ENCODE measurements at regions not wholly inside any gene's neighbourhood (a gene's known extent, or its start where the extent isn't known, plus 50 kb on each side); places are given as distances from the start of the nearest gene placed in this dataset.

GRCh38 chr5:105565531-105565930, 2002.9 kb upstream of the NUDT12 start:
- DNase-seq (ENCODE audit: low spot score): no peak

DNA sequence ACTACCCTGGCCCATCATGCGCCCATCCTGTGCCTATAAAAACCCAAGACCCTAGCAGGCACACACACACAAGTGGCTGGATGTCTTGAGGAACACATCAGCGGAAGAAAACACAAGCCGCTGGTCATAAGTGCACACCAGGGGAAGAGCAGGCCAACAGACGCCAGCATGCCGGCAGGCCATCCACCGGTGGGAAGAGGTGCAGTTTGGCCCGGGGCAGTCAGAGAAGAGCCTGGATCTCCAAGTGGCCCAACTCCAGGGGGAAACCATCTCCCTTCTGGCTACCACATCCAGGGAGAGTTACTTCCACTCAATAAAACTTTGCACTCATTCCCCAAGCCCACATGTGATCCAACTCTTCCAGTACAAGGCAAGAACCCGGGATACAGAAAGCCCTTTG, 2001.3 kb upstream of the NUDT12 start:
- no peak for DNase-seq (ENCODE audit: low spot score)

DNA sequence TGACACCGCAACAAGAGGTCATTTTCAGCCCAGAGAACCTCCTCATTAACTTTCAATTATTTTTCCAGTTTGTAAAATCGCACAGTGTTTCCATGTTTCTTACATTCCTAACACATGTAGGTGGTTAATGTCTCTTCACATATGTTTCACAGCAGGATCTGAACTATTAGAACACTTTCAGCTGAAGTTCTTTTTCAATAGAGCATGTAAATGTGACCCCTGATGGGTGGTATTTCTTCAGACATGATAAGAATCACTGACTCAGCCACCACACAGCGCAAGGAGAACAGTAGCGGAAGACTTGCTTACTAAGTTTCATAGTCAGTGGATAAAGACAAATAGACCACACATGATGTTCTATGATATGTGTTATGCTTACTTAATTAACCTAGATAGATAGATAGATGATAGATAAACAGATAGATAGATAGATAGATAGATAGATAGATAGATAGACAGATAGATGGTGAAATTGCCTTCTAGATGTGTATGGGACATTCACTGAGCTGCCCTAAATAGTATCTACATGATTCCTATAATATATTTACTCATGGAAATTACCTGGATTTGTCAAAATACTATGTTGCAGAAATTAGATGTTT, 1992.1 kb upstream of the NUDT12 start:
- DNase-seq (ENCODE audit: low spot score): no peak

DNA sequence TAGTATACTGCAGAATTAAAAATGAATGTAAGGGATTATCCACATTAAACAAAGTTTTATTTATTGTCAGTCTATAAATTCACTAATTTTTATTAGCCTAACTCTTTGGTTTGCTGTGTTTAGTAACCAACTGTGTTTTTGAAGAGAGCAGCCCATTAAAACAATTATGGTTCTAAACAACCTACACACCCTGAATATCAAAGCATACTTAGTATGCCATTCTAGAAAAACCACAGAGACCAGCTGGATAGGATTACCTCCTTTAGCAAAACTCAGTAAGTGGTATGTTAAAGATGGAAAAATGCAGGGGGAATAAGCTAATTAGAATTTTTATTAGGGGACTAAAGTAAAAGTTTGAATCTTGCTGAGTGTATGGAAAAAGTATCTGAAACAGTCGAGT, 1981.7 kb upstream of the NUDT12 start:
- DNase-seq (ENCODE audit: low spot score): no peak

GRCh38 chr5:105536675-105537074, 1974.1 kb upstream of the NUDT12 start:
- DNase-seq (ENCODE audit: low spot score): no peak

DNA sequence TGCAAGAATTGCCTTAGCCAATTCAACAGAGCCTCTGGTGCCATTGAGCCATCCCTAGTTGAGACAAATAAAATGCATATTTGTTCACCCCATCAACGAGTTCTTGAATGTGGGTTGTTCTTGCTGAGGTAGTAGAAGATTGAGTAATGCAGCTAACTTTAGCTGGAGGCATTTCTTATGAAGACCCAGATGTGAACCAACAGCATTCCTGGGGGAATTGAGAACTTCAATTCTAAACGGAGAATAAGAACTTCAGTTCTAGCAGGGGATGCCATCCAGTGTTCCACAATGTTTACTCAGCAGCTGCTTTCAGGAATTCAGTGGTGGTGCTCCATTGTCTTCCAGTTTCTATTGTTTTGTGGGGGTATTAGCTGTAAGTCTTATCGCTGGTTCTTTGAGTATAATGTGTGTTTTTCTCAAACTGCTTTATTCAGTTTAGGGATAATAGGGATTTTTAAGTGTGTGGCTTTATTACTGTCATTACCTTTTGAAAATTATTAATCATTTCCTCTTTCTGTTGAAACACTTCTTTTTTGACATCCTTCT, 1968.2 kb upstream of the NUDT12 start:
- no peak for DNase-seq (ENCODE audit: low spot score)

DNA sequence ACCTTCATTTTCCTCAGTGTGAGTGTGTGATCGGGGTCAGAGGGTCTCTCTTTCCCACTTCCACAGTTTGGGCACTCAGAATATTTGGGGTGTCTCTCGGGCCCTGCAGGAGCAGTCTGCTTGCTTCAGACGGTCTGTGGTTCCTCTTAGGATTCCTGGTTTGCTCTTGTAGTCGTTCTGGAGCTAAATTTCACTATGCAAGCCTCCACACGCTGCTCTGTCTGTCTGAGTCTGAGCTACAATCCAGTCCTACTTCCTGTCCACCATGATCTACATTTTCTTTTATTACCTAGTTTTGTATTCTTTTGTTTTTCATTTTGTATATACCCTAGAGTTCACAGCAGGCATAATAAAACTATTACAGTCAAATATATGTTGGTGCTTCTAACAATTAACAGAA, 1967.3 kb upstream of the NUDT12 start:
- no peak for DNase-seq (ENCODE audit: low spot score)

GRCh38 chr5:105508519-105508918, 1945.9 kb upstream of the NUDT12 start:
- no peak for DNase-seq (ENCODE audit: low spot score)

GRCh38 chr5:105506692-105507277, 1944.2 kb upstream of the NUDT12 start:
- DNase-seq (ENCODE audit: low spot score): no peak

- DNase-seq (ENCODE audit: low spot score): no peak
Measured at GRCh38 chr5:105503950-105504349, 1941.4 kb upstream of the NUDT12 start.

DNA sequence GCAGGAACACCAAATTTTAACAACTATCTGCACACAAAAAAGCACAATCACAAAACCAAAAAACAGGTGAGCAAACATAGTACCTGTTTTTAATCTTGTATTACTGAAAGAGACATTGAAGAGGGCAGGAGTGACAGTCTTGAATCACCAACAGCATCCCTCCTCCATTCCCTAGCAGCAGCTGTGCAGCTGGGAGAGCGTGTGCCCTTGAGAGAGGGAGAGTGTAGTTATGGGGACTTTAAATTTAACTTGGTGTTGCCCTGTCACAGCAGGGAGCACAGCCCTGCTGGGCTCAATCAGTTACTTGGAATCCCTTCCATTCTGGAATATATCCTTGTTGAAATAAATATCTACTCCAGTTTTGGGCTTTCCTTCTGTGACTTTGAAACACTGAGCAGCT, 1938.7 kb upstream of the NUDT12 start:
- no peak for DNase-seq (ENCODE audit: low spot score)

DNA sequence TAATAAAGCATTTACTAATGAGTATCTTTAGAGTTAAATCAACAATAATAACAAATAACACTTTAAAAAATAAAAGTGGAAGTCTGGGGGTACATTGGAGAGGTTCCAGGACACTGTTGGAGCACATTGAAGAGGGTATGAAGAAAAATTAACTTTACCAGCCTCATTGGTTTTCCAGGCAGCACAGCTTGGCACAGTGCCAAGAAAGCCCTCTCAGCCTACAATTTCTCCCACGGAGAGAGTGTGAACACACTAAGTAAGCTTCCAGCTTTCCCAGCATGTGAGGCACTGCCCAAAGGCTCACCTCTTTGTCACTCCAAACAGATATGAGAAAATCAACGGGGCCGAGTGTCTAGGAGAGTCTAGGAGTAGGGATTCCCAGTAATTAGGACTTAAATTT, 1912.8 kb upstream of the NUDT12 start:
- DNase-seq (ENCODE audit: low spot score): no peak

DNA sequence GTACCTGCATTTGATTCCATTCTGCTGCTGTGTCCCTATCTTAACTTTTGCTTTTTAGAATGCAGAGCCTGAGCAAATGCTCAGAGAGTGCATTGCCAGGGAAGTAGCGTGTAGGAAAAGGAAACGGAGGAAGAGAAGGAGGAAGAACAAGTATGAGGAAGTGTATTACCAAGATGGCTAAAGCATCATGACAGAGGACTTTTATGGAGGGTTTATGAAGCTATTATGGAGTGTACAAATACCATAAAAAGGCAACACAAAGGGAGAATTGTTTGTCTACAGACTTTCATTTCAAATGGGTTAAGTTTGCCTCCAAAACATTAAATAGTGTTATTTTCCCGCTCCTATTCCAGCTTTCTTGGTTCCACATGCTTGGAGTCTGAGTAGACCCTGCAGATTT, 1899.8 kb upstream of the NUDT12 start:
- no peak for DNase-seq (ENCODE audit: low spot score)

DNA sequence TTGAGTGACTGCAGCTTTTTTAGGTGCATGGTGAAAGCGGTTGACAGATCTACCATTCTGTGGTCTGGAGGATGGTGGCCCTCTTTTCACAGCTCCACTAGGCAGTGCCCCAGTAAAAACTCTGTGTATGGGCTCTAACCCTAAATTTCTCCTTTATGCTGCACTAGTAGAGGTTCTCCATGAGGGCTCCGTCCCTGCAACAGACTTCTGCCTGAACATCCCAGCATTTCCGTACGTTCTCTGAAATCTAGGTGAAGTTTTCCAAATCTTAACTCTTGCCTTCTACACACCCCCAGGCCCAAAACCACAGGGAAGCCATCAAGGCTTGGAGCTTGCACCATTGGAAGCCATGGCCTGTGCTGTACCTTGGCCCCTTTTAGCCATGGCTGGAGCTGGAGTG, 1898.1 kb upstream of the NUDT12 start:
- no peak for DNase-seq (ENCODE audit: low spot score)

GRCh38 chr5:105453216-105453807, 1890.7 kb upstream of the NUDT12 start:
- no peak for DNase-seq (ENCODE audit: low spot score)

GRCh38 chr5:105448271-105448670, 1885.7 kb upstream of the NUDT12 start:
- DNase-seq (ENCODE audit: low spot score): no peak

- DNase-seq (ENCODE audit: low spot score): no peak
Measured at GRCh38 chr5:105430516-105430915, 1867.9 kb upstream of the NUDT12 start.

- no peak for DNase-seq (ENCODE audit: low spot score)
Measured at GRCh38 chr5:105428451-105429380, 1866.1 kb upstream of the NUDT12 start.

DNA sequence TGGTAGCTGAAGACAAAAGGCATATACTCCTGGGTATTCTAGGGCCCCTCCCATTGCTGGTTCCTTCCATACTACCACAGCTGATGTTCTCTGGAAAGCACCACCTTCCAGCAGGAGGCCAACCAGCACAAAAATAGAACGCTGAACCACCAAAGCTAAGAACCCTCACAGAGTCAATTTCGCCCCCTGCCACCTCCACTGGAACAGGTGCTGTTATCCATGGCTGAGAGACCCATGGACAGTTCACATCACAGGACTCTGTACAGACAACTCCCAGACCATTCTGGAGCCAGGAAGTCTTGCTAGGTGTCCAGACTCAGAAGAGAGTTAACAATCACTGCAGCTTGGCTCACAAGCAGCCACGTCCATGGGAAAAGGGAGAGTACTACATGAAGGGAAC, 1851.5 kb upstream of the NUDT12 start:
- no peak for DNase-seq (ENCODE audit: low spot score)

- no peak for DNase-seq (ENCODE audit: low spot score)
Measured at GRCh38 chr5:105413406-105413990, 1850.9 kb upstream of the NUDT12 start.

DNA sequence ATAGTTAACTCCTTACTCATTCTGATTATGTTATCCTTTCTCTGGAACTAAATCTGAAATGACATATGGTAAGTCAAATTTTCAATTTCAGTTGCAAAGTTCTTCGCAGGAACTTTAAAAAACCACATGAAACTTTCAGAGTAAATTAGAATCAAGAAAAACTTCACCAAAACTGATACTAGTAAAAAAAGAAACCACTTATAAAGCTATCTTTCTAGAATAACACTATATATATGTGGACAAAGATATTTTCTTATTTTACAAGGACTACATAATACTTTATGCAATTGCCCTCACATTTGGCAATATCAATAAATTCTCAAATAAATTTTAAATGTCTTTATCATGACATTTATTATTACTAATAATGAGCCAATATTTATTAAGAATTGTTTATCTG, 1847.1 kb upstream of the NUDT12 start:
- DNase-seq (ENCODE audit: low spot score): no peak

DNA sequence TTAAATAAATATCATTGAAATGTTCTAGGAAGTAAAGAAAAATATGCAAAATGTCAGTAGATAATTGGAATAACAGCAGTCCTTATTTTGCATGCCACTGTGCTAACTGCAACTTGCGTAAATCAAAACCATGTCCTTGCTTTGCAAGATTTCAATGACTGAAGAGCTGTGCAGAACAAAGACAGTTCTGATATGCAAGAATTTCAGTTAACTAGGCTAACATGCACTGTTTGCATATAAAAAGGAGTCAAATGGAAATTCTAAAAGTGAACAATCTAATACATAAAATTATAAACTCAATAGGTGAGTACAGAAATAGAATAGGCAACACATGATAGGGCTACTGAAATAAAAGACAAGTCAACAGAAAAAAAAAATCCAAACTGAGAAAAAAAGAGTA, 1844.6 kb upstream of the NUDT12 start:
- no peak for DNase-seq (ENCODE audit: low spot score)

All from COLO829 (cell line).